ENCODE measurements at regions not wholly inside any gene's neighbourhood (a gene's known extent, or its start where the extent isn't known, plus 50 kb on each side); places are given as distances from the start of the nearest gene placed in this dataset.

- no peaks in the 10 kb centered on the region for H3K4me1 ChIP-seq
- WGBS, 2 donors (ENCODE audit: low coverage in 1 of 2): 64 to 92% methylated on average over 2 of the region's 2 CpGs
Measured at GRCh38 chr9:78865737-78866136, 568.8 kb downstream of the PSAT1 start.

GRCh38 chr9:78866207-78867132 is 569.5 kb downstream of the PSAT1 start:
- 73 to 75% methylated on average over 2 to 6 of the region's 6 CpGs for WGBS, 2 donors (ENCODE audit: low coverage in 1 of 2)
- no peak overlapping the region for H3K4me3 ChIP-seq
- no peak overlapping the region for H3K27ac ChIP-seq
- in situ Hi-C loops (cut with MboI; ENCODE audit: low pct_ligation_motif_present in 1 of 4, low pct_unique_long_range_greater_than_20kb in 1 of 4, low sequenced_read_pairs in 3 of 4) (no loop called here), intact Hi-C loops (cut with DNase I; ENCODE audit: low total_unique reads) (no loop called here)
- H3K36me3 ChIP-seq: no peaks in the 10 kb centered on the region
- H3K9me3 ChIP-seq: no peaks in the 10 kb centered on the region
- no peaks in the 10 kb centered on the region for H3K4me1 ChIP-seq
- TF ChIP-seq POLR2A (IDR thresholded peaks at IDR 0.05) (no peak), CTCF (IDR thresholded peaks at IDR 0.05) (no peak), EP300 (IDR thresholded peaks at IDR 0.05; ENCODE audit: low read depth) (no peak), POLR2AphosphoS5 (IDR thresholded peaks at IDR 0.05) (no peak)
- no peaks in the 10 kb centered on the region for H3K27me3 ChIP-seq
- no peak for DNase-seq

More at GRCh38 chr9:78865737-78866136, 568.8 kb downstream of the PSAT1 start:
- Histone ChIP-seq H3K27ac (no peak overlapping the region), H3K36me3 (no peaks in the 10 kb centered on the region), H3K4me3 (no peak overlapping the region), H3K9me3 (no peaks in the 10 kb centered on the region), H3K27me3 (no peaks in the 10 kb centered on the region)
- TF ChIP-seq CTCF (IDR thresholded peaks at IDR 0.05) (no peak), EP300 (IDR thresholded peaks at IDR 0.05; ENCODE audit: low read depth) (no peak), POLR2AphosphoS5 (IDR thresholded peaks at IDR 0.05) (no peak), POLR2A (IDR thresholded peaks at IDR 0.05) (no peak)
- in situ Hi-C loops (cut with MboI; ENCODE audit: low pct_ligation_motif_present in 1 of 4, low pct_unique_long_range_greater_than_20kb in 1 of 4, low sequenced_read_pairs in 3 of 4) (no loop called here), intact Hi-C loops (cut with DNase I; ENCODE audit: low total_unique reads) (no loop called here)
- DNase-seq: no peak

GRCh38 chr9:78871086-78871451 is 574.1 kb downstream of the PSAT1 start:
- no peak overlapping the region for H3K27ac ChIP-seq
- in situ Hi-C loops (cut with MboI; ENCODE audit: low pct_ligation_motif_present in 1 of 4, low pct_unique_long_range_greater_than_20kb in 1 of 4, low sequenced_read_pairs in 3 of 4) (no loop called here), intact Hi-C loops (cut with DNase I; ENCODE audit: low total_unique reads) (no loop called here)
- no peak for DNase-seq
- H3K4me3 ChIP-seq: no peak overlapping the region
- H3K9me3 ChIP-seq: no peaks in the 10 kb centered on the region
- H3K4me1 ChIP-seq: no peaks in the 10 kb centered on the region
- no peaks in the 10 kb centered on the region for H3K27me3 ChIP-seq
- TF ChIP-seq EP300 (IDR thresholded peaks at IDR 0.05; ENCODE audit: low read depth) (no peak), POLR2AphosphoS5 (IDR thresholded peaks at IDR 0.05) (no peak), POLR2A (IDR thresholded peaks at IDR 0.05) (no peak), CTCF (IDR thresholded peaks at IDR 0.05) (no peak)
- no peaks in the 10 kb centered on the region for H3K36me3 ChIP-seq

- TF ChIP-seq POLR2A (IDR thresholded peaks at IDR 0.05) (no peak), CTCF (IDR thresholded peaks at IDR 0.05) (no peak), EP300 (IDR thresholded peaks at IDR 0.05; ENCODE audit: low read depth) (no peak), POLR2AphosphoS5 (IDR thresholded peaks at IDR 0.05) (no peak)
- in situ Hi-C loops (cut with MboI; ENCODE audit: low pct_ligation_motif_present in 1 of 4, low pct_unique_long_range_greater_than_20kb in 1 of 4, low sequenced_read_pairs in 3 of 4) (no loop called here), intact Hi-C loops (cut with DNase I; ENCODE audit: low total_unique reads) (no loop called here)
- WGBS, 2 donors (ENCODE audit: low coverage in 1 of 2): 68 to 69% methylated on average over 4 of the region's 4 CpGs
- Histone ChIP-seq H3K9me3 (no peaks in the 10 kb centered on the region), H3K36me3 (no peaks in the 10 kb centered on the region), H3K27me3 (no peaks in the 10 kb centered on the region), H3K4me1 (no peaks in the 10 kb centered on the region), H3K4me3 (no peak overlapping the region), H3K27ac (no peak overlapping the region)
- no peak for DNase-seq
Measured at GRCh38 chr9:78871452-78872331, 574.8 kb downstream of the PSAT1 start.

Data from transverse colon (tissue), 4 donors.